Ascending aorta (tissue), 2 donors: ENCODE measurements at regions not wholly inside any gene's neighbourhood (a gene's known extent, or its start where the extent isn't known, plus 50 kb on each side); places are given as distances from the start of the nearest gene placed in this dataset.

ENCODE experiments used
- DNase-seq, 2 donors: peaks; one replicate each; pipeline ENCODE4 v3.0.0-alpha.2; 2019; ENCODE audit warnings: low spot score in 2 of 2
- H3K27ac ChIP-seq, 2 donors: fragments of 200-600 bp; sonication (generic); one replicate each; pipeline ENCODE4 v1.5.1; 2016 to 2017; ENCODE audit warnings: mild to moderate bottlenecking in 1 of 2
- H3K27me3 ChIP-seq: fragments of 200-600 bp; sonication (generic); one replicate; pipeline ENCODE4 v1.5.1; 2017
- H3K36me3 ChIP-seq, 2 donors: fragments of 200-600 bp; sonication (generic); one replicate each; pipeline ENCODE4 v1.5.1; 2016
- H3K4me1 ChIP-seq, 2 donors: fragments of 200-600 bp; sonication (generic); one replicate each; pipeline ENCODE4 v1.5.1; 2016 to 2017; ENCODE audit warnings: mild to moderate bottlenecking in 1 of 2
- H3K4me3 ChIP-seq, 2 donors: fragments of 200-600 bp; sonication (generic); one replicate each; pipeline ENCODE4 v1.5.1; 2016 to 2017; ENCODE audit warnings: mild to moderate bottlenecking in 1 of 2
- H3K9me3 ChIP-seq, 2 donors: fragments of 200-600 bp; sonication (generic); one replicate each; pipeline ENCODE4 v1.5.1; 2016
- intact Hi-C: fragments of 100-400 bp; cut with DNase I; formaldehyde crosslinking; loops from one replicate; pipeline ENCODE4 v1.15.1; 2023
- TF ChIP-seq, protein P1 (sequence below), 3 experiments: fragments of 200-600 bp in 2 of 3; fragments of 450-650 bp in 1 of 3; sonication (generic) in 2 of 3; IDR thresholded peaks; one replicate each; pipeline ENCODE4 v1.5.1; 2016 to 2019; ENCODE audit warnings: antibody characterized with exemption in 3 of 3, mild to moderate bottlenecking in 1 of 3, moderate library complexity in 1 of 3

DNA sequence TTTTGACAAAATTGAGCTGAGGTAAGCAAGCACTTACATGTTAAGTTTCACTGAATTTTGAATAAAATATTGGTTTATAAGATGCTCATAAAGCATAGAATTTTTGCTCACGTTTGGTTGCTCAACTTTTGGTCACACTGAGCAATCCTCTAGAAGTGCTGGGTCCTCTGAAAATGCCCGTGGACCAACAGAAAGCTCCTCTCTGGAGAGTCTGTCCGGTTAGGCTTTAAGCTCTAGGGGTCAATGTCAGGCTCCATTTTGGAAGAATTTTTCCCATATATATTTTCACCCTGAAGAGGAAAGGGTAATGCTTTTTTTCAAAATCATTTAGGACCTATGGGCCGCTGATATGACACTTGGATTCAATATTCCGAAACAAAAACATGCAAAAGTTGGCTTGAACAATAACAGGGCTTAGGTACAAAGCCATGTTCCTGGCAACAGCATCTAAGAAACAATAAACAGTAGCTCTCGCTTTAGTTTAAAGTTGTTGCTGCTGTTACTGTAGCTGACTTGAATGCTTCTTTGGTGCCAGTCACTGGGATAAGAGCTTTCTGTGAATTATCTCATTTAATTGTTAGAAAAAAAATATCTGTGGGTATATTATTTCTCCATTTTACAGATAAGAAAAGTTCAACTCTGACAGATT, 131.7 kb upstream of the ESRRG start:
- H3K27ac ChIP-seq, result no peak overlapping the region
- TF ChIP-seq, protein P1, sequence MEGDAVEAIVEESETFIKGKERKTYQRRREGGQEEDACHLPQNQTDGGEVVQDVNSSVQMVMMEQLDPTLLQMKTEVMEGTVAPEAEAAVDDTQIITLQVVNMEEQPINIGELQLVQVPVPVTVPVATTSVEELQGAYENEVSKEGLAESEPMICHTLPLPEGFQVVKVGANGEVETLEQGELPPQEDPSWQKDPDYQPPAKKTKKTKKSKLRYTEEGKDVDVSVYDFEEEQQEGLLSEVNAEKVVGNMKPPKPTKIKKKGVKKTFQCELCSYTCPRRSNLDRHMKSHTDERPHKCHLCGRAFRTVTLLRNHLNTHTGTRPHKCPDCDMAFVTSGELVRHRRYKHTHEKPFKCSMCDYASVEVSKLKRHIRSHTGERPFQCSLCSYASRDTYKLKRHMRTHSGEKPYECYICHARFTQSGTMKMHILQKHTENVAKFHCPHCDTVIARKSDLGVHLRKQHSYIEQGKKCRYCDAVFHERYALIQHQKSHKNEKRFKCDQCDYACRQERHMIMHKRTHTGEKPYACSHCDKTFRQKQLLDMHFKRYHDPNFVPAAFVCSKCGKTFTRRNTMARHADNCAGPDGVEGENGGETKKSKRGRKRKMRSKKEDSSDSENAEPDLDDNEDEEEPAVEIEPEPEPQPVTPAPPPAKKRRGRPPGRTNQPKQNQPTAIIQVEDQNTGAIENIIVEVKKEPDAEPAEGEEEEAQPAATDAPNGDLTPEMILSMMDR (IDR thresholded peaks at IDR 0.05), result no peak
- no peak for DNase-seq
- H3K9me3 ChIP-seq, result no peaks in the 10 kb centered on the region
- no peaks in the 10 kb centered on the region for H3K27me3 ChIP-seq
- intact Hi-C loops, result no loop called here
- H3K4me1 ChIP-seq, result no peaks in the 10 kb centered on the region
- H3K36me3 ChIP-seq, result no peaks in the 10 kb centered on the region
- no peak overlapping the region for H3K4me3 ChIP-seq

DNA sequence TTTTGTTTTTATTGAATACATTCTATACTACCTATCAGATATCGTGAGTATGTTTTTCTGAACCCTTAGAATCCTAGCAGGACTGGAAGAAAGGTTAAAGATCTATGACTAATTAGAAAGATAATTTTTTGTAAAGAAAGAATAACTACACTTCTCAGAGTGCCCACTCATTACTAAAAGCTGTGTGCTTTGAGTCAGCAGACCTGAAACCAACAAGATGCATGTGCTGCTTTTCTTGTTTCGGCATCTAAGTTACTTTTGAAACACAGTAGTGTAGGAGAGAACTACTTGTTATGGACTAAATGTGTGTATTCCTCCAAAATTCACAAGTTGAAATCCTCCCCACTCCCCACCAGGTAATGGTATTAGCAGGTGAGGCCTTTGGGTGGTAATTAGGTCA, 127.8 kb upstream of the ESRRG start:
- H3K4me1 ChIP-seq, result no peaks in the 10 kb centered on the region
- H3K36me3 ChIP-seq, result no peaks in the 10 kb centered on the region
- DNase-seq, result no peak
- H3K9me3 ChIP-seq, result no peaks in the 10 kb centered on the region
- H3K27me3 ChIP-seq, result no peaks in the 10 kb centered on the region
- H3K27ac ChIP-seq, result no peak overlapping the region
- intact Hi-C loops, result no loop called here
- no peak overlapping the region for H3K4me3 ChIP-seq
- TF ChIP-seq, protein P1 (IDR thresholded peaks at IDR 0.05), result no peak

GRCh38 chr1:216849146-216849545, 125.9 kb upstream of the ESRRG start:
- H3K27me3 ChIP-seq, result no peaks in the 10 kb centered on the region

DNA sequence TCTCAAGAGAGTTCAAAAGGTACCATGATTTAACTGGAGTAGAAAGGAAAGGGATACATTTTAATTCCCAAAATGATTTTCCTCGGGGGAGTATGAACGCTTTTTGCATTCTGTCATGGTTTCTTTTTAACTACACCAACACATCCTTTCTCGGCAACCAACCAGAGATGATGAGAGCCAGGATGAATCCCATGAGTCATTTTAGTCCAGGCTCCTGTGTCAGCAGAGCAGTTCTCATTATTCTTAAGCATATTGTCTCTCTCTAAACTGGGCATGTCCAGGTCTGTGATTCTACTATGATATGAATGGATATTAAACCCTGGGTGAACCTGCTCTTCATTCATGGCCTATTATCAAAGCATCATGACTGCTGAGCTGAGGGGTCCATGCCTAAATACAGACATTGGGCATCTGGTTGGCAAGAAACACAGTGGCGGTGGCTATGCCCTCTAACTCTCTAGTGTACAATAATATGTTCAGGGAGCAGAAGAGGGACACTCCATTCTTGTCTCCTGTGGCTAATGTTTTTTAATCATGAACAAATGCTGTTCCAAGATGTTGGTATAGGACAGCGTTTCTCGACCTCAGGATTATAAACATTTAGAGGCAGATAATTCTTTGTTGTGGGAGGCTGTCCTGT, 124.3 kb upstream of the ESRRG start:
- DNase-seq, result no peak
- Histone ChIP-seq H3K4me1 (no peaks in the 10 kb centered on the region), H3K27ac (no peak overlapping the region), H3K27me3 (no peaks in the 10 kb centered on the region), H3K4me3 (no peak overlapping the region), H3K9me3 (no peaks in the 10 kb centered on the region), H3K36me3 (no peaks in the 10 kb centered on the region)
- TF ChIP-seq, protein P1 (IDR thresholded peaks at IDR 0.05), result no peak
- intact Hi-C loops, result no loop called here

More at GRCh38 chr1:216849146-216849545, 125.9 kb upstream of the ESRRG start:
- H3K4me1 ChIP-seq, result no peaks in the 10 kb centered on the region
- DNase-seq, result no peak
- H3K9me3 ChIP-seq, result no peaks in the 10 kb centered on the region
- H3K27ac ChIP-seq, result no peak overlapping the region
- TF ChIP-seq, protein P1 (IDR thresholded peaks at IDR 0.05), result no peak
- H3K4me3 ChIP-seq, result no peak overlapping the region
- H3K36me3 ChIP-seq, result no peaks in the 10 kb centered on the region
- intact Hi-C loops, result no loop called here

DNA sequence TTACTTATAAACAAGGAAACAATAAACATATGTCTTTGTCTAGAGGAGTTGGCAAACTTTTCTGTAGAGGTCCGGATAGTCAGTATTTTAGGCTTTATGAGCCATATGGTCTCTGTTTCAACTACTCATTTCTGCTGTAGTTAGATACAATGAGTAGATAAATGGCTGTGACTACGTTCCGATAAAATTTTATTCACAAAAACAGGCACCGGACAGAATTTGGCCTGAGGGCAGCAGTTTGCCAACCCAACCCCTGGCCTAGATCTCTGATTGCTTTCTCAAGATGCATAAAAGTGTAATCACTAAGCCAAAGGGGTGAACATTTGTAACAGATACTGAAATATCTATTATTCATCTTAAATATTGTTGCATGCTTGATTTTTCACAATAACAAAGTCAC, 123.1 kb upstream of the ESRRG start:
- no peak for DNase-seq
- no peaks in the 10 kb centered on the region for H3K27me3 ChIP-seq
- intact Hi-C loops, result no loop called here
- no peaks in the 10 kb centered on the region for H3K4me1 ChIP-seq
- no peaks in the 10 kb centered on the region for H3K36me3 ChIP-seq
- H3K9me3 ChIP-seq, result no peaks in the 10 kb centered on the region
- no peak overlapping the region for H3K4me3 ChIP-seq
- H3K27ac ChIP-seq, result no peak overlapping the region
- TF ChIP-seq, protein P1 (IDR thresholded peaks at IDR 0.05), result no peak
